ENCODE measurements at regions not wholly inside any gene's neighbourhood (a gene's known extent, or its start where the extent isn't known, plus 50 kb on each side); places are given as distances from the start of the nearest gene placed in this dataset.

GRCh38 chr3:81170298-81170697, 591.1 kb downstream of the GBE1 start:
- TF ChIP-seq CTCF (IDR thresholded peaks at IDR 0.05) = no peak
- no peak for TF ChIP-seq POLR2AphosphoS5 (IDR thresholded peaks at IDR 0.05; ENCODE audit: low read depth, low read length)

All from Panc1 (cell line).